Activated naive CD4-positive, alpha-beta T cell treated with anti-CD3 and anti-CD28 coated beads, Interleukin-2, amount 10 ng/mL, durations not matched to agents 7 days and 5 days (primary cell): ENCODE measurements at regions not wholly inside any gene's neighbourhood (a gene's known extent, or its start where the extent isn't known, plus 50 kb on each side); places are given as distances from the start of the nearest gene placed in this dataset.
"Not testable (repeated sequence)": the region's sequence is repeated elsewhere in the genome, so short reads cannot be mapped to it uniquely, and the experiment has no call there.

ENCODE experiments used
- CTCF ChIA-PET: fragments of 350-600 bp; sonication (Branson Sonifier 250); formaldehyde crosslinking; loops from one replicate; lab custom pipeline; 2021; ENCODE audit warnings: antibody characterized with exemption; lab: Charles Lee
- DNase-seq: peaks from one replicate; pipeline ENCODE4 v3.0.0-alpha.2; 2020
- H3K27ac Mint-ChIP-seq: one replicate; pipeline ENCODE4 v1.8.0; 2021; ENCODE audit warnings: mild to moderate bottlenecking, moderate library complexity, mixed read lengths
- H3K27me3 Mint-ChIP-seq: one replicate; pipeline ENCODE4 v1.8.0; 2021; ENCODE audit warnings: mild to moderate bottlenecking, mixed read lengths
- H3K36me3 Mint-ChIP-seq: one replicate; pipeline ENCODE4 v1.8.0; 2021; ENCODE audit warnings: mixed read lengths
- H3K4me1 Mint-ChIP-seq: one replicate; pipeline ENCODE4 v1.8.0; 2021; ENCODE audit warnings: mixed read lengths
- H3K4me3 Mint-ChIP-seq: one replicate; pipeline ENCODE4 v1.8.0; 2021; ENCODE audit warnings: mild to moderate bottlenecking, moderate library complexity, mixed read lengths
- H3K9me3 Mint-ChIP-seq: one replicate; pipeline ENCODE4 v1.8.0; 2021; ENCODE audit warnings: mixed read lengths

GRCh38 chr7:5121256-5121655, 68.8 kb upstream of the WIPI2 start:
- H3K9me3 Mint-ChIP-seq, CTCF ChIA-PET, H3K27ac Mint-ChIP-seq, DNase-seq, H3K4me1 Mint-ChIP-seq, H3K4me3 Mint-ChIP-seq, H3K36me3 Mint-ChIP-seq: not testable (repeated sequence)
- peaks cover 30% of the 10 kb centered on the region for H3K27me3 Mint-ChIP-seq

DNA sequence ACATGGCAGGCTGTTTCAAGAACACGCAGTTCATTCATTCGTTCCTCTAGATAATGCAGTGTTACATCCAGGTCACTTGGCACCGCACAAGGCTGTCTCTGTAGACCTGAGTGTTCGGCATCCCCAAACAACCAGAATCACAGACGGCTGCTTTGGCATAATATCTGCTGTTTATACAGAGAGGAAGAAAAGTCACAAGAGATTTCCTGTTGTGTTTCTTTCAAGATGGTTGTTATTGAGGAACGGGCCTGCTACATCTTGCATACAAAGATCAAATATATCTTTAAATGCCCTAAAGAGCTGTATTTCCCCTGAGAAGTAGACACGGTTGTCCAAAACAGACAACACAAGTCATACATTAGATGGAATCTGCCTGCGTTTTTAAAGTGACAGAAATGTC, 58.8 kb upstream of the WIPI2 start:
- H3K4me3 Mint-ChIP-seq, H3K9me3 Mint-ChIP-seq, DNase-seq, H3K36me3 Mint-ChIP-seq, CTCF ChIA-PET: not testable (repeated sequence)
- Mint-ChIP-seq H3K27me3 (peaks cover 34% of the 10 kb centered on the region), H3K27ac (peak overlapping the region; percentile 2), H3K4me1 (peaks cover 43% of the 10 kb centered on the region)

- peaks cover 43% of the 10 kb centered on the region for H3K4me1 Mint-ChIP-seq
- H3K4me3 Mint-ChIP-seq = no peak overlapping the region
- no peak for DNase-seq
- peaks cover 2% of the 10 kb centered on the region for H3K36me3 Mint-ChIP-seq
- no peaks in the 10 kb centered on the region for H3K9me3 Mint-ChIP-seq
- peaks cover 33% of the 10 kb centered on the region for H3K27me3 Mint-ChIP-seq
- CTCF ChIA-PET = no interaction called here
- no peak overlapping the region for H3K27ac Mint-ChIP-seq
Observed at GRCh38 chr7:5132539-5132938, 57.5 kb upstream of the WIPI2 start.

- DNase-seq = peak; percentile 53
- Mint-ChIP-seq H3K4me1 (peaks cover 16% of the 10 kb centered on the region), H3K4me3 (no peak overlapping the region), H3K27me3 (peaks cover 35% of the 10 kb centered on the region), H3K9me3 (no peaks in the 10 kb centered on the region), H3K36me3 (no peaks in the 10 kb centered on the region), H3K27ac (no peak overlapping the region)
- CTCF ChIA-PET = no interaction called here
Observed at GRCh38 chr7:5139998-5140397, 50.0 kb upstream of the WIPI2 start.
